NOMO-1 treated with dmso at 0.1 percent for 144 hours (cell line): ENCODE measurements at regions not wholly inside any gene's neighbourhood (a gene's known extent, or its start where the extent isn't known, plus 50 kb on each side); places are given as distances from the start of the nearest gene placed in this dataset.

Experiments used
- DNase-seq: peaks from one replicate; lab custom pipeline; 2025; ENCODE audit not compliant: unreplicated experiment; lab: John Stamatoyannopoulos, UW

DNA sequence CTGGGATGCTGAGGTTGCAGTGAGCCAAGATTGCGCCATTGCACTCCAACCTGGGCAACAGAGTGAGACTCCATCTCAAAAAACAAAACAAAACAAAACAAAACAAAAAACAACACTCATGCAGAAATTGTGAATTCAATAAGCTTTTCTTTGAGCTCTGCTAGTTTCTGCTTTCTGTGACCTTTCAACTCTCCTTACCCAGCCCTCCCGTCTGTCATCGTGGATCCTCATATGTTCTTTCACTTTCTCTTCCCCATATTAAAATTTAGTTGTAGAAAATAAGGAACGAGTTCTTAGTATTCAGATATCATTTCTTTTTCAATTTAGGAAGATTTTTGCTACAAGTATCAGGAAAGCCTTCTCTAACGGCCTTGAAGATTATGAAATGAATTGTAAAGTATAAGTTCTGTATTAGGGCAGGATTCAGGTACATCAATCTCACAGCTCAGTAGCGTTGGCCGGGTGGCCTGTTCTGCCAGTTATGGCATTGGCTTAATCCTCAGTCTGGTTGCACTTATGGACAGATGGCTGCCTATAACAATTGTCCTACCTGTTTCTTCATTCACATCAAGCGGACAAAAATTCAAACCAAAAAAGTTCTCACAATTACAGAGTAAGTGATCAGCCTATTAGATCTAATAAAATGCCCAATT is 1167.0 kb downstream of the SORCS3 start:
- DNase-seq, result peak; percentile 66

DNA sequence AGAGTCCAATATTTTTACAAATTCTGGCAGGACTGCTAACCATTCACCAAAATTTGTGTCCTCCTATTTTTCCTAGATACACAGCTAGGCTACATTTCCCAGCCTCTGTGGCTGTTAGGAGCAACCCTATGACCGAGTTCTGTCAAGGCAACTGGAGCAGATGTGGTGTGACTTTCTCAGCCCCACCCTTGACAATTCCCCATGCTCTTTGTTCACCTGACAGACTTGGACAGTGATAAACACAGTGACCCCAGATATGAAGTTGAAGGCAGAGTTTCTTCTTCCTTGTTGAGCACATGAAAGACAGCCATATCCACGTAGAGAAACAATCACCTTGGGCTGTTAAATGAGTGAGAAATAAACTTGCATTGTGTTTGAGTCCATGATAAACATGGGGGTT is 1162.1 kb downstream of the SORCS3 start:
- no peak for DNase-seq

DNA sequence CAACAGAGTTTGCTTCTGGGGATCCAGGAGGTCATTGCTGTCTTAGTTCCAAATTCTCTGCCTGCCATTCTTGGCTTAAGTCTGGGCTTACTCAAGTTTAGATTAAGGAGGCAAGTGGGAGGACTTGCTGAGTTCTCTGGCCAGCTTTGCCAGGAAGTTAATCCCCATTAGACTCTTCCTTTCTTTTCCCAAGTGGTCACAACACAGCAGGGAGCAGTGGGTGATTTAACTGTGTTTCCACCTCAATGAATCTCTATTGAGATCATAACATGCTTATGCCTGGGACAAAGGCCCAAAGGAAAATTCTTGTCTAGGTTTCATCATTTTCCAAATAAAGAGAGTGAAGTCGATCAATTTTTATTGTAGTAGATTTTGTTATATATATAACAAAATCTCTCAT is 1159.6 kb downstream of the SORCS3 start:
- DNase-seq, result no peak

DNA sequence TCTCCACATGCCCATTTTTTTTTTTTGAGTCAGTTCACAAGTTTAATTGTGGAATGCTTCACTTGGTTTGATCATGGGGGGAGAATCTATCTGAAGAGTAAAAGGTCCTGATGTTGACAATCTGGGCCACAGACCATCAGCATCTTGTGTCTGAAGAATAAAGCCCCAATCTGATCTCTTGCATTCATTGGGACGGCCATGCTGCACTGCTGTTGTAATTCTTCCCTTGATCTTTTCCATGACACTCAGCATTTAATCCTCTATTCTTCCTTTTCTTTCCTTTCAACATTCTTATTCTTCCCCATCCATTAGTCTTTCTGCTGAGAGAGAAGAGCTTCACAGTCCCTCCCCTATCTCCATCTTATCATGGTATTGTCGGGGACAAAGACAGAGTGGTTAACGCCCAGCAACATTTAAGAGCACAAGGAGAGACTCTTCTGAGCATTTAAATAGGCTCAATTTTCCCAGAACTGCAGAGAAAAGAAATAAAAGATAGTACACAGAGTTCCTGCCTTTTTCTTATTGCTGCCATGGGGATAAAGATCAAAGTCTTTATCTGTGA is 1157.3 kb downstream of the SORCS3 start:
- DNase-seq, result no peak

DNA sequence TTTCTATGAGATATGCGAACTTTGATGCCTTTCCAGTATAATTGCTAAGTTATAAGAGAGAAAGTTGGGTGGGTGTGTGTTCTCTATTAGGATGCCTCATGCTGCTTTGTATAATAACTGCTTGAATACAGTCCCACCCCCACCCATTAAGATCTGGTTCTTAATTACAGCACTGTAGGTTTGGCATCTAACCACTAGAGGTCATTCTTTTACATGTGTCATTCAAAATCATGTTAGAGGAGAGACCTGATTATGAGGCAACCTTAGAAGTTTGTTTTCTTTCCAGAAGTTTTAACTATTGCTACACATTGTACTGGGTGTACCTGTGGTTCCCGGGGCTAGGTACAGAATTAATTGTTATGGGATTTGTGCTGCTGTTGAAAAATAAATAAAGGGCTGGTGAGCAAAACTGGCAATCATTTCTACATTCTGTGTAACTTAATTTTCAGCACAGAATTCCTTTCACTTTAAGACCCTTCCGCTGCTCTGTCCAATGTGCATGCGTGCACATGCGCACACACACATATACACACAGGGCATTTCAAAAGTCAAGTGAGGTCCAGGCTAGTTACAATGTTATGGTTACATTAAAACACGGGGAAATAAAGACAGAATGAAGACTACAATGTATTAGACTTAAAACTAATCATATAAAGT is 1156.3 kb downstream of the SORCS3 start:
- DNase-seq, result no peak

DNA sequence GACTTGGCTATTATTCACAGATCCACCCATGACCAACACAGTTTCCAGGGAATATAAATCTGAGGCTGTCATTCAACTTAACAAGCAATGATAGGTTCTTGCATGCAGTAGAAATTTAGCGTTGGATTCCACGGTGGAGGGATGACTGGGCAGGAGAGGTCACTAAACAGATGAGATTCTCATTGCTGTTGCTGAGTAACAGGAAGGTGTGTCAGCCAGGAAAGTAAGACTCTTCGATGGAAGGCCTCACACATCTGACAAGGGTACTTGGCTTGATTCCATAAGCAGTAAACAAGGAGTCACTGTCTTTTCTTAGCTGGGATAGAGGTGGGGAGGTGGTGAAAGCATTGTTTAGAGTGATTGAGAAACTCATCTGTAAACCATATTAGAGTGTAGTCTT is 1152.0 kb downstream of the SORCS3 start:
- DNase-seq, result no peak

DNA sequence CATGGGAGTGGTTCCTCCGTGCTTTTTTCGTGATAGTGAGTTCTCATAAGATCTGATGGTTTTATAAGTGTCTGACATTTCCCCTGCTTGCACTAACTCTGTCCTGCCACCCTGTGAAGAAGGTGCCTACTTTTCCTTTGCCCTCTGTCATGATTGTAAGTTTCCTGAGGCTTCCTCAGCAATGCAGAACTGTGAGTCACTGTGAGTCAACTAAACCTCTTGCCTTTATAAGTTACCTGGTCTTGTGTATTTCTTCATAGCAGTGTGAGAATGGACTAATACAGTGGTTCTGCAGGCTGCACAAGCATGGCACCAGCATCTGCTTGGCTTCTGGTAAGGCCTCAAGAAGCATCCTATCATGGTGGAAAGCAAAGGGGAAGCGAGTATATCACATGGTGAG is 1144.6 kb downstream of the SORCS3 start:
- DNase-seq, result no peak

DNA sequence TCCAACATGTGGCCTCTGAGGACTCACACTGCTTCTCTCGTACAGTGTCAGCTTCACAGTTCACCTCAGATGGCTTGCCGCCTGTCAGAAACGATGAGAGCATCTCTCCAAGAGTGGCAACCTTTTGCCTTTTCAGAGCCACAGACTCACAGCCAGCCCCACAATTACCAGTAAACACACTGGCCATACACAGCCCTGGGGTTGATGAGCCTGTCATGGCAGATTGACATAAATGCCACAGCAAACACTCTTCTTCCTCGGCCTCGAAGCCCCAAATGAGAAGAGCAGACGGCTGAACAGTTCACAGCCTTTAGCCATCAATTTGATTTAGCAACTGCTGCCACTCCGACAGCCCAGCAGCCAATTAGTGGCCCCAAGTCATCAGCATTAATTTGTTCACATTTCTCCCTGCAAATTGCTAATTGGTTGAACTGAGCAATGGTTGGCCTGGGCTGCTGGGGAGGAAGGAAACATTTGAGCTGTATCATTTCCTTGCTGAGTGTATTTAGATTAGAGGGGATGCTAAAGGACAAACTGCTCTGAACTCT is 1142.9 kb downstream of the SORCS3 start:
- no peak for DNase-seq

DNA sequence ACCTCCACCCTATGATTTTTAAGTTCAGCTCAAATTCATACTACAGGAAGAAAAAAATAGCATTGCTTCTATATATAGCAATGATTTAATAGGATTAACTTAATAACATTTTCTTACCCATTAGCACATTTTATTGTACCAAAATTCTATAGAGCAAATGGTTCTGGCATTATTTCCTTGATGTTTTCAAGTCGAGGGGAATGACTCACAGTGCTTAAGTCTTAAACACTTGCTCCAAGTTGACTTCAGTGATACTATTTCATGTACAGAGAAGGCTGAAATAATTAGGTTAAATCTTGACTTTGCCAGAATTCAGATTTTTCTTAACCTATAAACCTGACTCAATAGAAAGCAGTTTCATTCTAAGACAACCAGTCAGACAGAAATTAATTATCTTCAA is 1133.8 kb downstream of the SORCS3 start:
- DNase-seq, result no peak

DNA sequence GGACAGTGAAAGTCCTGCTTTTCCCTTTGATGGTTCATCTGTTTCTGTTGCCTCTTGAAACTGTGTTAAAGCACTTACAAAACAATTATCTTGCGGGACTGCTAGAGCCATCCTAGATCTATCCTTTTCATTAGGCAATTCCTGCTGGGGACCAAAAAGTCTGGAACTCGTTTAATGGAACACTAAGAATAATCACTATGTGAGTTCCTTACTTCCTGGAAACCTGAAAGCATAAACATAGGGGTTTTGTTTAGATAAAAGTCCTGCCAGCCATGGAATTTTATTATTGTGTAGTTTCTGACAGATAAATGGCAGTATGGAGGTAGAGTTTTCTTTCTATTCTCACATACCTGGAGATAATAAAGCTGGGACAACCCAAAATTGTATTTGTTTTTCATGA is 1133.3 kb downstream of the SORCS3 start:
- DNase-seq, result no peak

DNA sequence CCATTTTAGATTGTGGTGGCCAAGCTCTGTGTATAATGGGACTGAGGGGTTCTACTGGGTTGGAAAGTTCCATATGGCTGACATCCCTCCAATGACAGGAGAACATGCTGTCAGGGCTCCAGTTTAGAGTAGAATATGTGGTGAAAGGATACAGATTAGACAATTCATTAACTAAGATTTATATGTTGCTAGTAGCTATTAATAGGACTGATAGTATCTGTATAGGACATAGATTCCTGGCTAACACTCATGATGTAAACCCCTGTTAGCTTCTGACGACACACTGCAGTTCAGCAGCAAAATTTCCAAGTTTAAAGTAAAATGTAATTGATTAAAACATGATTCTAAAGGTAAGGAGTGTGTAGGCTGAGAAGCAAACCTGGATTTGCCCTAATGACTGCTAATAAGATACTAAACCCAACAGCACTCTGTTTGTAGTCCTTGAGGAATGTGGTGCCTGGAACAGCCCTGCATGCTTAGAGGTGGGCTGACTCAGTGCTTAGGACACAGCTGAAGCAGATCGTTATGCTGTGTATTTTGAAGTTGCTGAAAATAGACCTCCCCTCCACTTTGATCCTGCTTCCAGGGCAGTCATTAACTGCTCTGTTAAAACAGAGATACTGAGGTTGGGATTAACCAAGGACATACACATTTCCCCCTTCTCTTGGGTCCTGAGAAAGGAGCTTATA is 1129.6 kb downstream of the SORCS3 start:
- no peak for DNase-seq

DNA sequence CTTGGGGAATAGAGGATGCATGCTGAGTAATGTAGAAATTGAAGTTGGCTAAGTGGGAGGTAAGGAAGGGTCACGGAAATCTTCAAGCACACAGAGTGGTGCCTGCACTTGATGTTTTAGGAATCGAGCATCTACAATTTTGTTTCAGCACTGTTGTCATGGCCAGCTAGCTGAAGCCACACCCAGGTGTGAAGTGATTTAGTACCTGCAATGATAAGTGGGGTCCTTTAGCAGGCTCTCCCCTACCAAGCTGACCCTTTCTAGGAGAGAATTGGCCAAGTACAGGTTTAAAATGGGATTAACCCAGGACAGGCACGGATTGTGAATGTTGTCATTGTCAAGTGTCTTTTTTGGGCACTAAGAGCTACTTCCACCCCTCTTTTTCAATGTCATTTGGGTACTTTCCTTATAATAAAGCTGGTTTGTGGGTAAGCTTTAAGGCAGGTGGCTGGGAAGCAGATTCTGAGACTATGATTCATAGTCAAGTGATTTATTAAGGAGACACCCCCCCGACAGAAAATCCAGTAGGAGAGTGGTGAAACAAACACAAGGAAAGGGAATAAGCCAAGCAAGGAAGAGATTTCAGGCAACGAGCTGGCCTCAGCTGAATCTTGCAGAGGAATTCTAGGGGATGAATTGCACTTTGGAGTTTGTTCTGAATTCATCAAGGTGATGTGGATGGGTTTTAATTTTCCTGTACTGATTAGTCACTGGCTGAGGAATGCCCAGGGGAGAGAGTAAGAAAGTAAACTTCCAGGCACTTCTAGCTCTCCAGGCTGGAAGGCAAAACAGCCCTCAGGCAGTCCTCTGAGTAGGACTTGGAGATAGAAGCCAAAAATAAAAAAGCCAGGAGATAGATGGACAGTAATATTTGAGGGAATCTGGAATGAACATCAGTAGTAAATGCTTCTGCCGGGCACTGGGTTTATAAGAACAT is 1128.4 kb downstream of the SORCS3 start:
- no peak for DNase-seq

DNA sequence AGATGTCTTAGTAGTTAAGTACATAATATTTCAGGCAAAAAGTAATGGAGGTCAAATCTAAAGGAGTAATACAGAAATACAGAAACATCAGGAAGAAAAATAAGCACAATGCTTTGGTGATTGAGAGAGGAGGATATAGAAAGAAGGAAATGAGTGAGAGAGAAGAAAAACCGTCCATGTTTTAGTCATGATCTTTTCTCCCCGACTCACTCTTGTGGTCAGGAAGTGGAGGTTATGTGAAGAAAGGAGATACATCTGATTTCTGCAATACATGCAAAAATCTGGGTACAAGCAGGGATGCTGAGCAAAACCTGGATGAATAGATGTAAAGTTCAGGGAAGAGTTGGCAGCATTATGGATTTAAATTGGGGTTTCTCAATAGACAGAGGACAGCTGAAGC is 1122.5 kb downstream of the SORCS3 start:
- no peak for DNase-seq

DNA sequence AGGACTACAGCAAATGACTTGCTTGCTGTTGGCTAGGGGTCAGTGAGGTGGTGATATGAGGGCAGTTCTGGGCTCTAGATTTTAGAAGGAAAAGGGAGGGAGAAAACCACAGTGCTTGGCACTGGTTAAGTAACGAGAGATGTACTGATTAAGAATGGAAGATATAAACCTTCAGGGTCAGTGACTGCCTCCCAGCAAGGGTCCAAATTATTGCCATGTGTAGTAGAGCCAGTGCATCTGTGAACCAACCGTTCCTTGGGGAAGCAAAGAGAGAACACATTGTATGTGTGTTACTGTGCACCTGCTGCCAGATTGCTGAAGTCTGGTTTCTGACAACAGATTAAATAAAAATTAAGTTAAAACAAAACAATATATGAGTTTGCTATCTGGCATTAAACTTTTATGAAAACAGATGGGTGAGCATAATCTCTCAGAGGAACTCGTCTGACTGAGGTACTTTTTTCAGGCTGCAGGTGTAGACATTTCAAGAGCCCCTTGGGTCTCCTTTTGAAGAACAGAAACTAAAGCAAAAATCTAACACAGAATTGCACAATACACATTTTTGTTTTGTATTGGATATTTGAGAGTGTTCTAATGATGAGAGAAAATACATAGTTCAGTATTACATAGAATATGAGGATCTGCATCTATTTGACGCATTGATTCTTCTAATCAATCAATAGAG is 1120.6 kb downstream of the SORCS3 start:
- no peak for DNase-seq

DNA sequence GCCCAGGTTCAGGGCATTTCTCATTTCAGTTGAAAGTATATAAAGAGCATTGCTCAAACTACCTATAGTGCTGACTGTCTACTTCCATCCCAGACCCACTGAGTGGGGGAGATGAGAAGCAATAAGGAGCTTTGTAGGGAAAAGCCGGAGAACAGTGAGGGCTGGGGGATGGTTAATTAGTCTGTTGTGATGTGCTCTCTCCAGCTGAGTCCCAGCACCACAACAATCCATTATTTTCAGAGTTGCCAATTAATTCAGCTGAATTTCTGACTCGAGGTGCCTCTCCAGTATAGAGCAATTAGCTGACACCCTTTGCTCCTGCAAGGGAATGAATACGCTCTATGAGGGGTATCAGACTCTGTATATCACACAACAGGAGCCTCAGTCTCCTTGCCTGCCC is 1118.6 kb downstream of the SORCS3 start:
- no peak for DNase-seq

DNA sequence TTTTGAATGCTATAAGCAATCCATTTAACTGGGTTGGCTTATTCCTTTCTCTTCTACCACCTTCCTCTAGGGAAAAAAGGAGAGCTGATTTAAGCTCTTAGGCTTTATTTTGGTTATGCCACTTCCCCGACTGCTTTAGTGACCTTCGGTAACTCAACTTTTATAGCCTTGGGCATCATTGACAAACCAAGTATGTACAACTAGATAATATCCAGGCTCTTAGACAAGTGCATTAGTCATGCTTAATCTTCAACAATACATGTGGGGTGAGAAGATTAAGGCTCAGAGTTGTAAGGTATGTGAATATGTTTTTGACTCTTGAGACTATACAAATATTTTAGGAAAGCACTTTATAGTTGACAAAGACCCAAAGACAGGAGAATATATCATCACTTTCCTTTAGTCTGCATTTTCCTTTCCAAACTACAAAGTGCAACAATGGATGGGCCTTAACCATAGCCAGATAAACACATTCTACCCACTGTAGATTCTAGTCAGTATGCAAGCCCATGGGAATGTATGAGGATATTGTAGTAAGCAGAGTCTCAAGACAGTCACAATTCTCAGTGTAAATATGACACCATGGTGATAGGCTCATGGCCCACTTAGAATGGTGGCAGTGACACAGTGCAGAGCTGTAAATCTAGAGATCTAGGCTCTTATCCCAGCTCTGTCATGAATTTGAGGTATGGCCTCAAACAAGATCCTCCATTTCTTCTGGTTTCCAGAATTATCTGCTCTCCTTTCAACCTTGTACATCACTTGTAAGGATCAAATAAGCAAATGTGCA is 1117.3 kb downstream of the SORCS3 start:
- DNase-seq, result no peak

DNA sequence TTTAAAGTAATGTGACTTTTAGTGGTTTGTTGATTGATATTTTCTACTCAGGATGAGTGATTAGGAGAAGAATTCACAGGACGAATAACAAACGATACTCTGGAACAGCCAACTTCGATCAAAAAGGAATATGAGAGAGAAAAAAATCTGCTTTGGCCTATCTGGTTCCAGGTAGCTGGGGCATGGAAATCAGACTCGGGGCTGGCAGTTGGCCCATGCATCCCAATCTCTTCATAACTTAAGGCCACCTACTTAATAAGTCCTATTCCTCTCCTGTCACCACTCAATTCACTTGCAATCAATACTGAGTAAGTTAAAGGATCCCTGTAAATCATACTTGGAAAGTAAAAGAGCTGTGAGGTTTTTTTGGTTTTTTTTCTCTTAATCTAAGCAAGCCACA is 1116.2 kb downstream of the SORCS3 start:
- no peak for DNase-seq

DNA sequence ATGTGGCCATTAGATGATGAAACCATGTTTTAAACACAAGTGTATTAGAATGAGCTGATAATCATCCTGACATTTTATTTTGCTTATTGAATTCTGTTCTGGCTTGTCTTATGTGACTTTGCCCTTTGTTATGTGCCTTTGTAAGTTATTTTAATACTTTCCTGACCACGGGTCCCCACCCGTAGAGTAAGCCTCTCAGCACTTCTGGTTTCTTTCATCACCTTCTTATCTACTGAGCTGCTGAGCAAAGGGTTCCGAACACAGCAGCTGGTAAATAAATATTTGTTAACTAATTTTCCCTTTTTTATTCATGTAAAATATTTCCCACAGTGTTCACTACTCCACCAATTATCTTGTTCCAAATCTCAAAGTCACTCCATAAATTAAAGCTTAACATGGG is 1115.3 kb downstream of the SORCS3 start:
- DNase-seq, result no peak

DNA sequence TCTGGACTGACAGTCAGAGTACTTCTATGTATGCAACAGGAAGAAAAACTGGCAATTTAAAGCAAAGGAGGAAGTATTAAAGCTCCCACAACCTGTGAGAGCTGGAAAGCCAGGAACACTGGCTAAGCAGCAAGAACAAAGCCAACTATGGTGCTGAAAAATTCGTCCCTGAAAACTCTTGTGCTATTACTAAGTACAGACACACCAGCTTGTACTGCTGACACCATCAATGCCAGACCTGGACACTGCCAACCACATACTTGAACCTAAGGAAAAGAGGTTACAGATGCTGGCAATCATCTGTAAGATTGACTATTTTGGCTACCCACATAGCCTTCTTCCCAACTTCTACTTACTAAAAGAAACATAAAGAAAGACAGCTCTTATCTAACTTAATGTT is 1110.6 kb downstream of the SORCS3 start:
- DNase-seq, result no peak
